ENCODE measurements at regions not wholly inside any gene's neighbourhood (a gene's known extent, or its start where the extent isn't known, plus 50 kb on each side); places are given as distances from the start of the nearest gene placed in this dataset.

DNA sequence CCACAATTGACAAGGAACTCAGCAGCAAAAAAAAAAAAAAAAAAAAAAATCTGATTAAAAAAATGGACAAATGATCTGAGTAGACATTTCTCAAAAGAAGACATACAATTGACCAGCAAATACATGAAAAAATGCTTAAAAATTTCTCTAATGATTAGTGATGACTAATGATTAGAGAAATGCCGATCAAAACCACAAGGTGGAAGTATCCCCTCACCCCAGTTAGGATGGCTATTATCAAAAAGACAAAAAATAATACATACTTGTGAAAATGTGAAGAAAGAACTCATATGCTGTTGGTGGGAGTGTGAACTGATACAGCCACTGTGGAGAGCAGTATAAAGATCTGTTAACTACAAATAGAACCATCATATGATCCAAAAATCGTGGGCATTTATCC, 245.3 kb downstream of the OSTF1 start:
- DNase-seq (no peak), ATAC-seq (ENCODE audit: low read depth) (no peak)
- Histone ChIP-seq H3K4me3 (ENCODE audit: insufficient read depth, low read depth, low read length) (no peak overlapping the region), H4K8ac (ENCODE audit: low read depth in 2 of 2, low read length in 2 of 2) (no peak overlapping the region), H2BK5ac (ENCODE audit: low read depth, low read length, poor library complexity, severe bottlenecking) (no peak overlapping the region), H3K4me2 (ENCODE audit: low read depth, low read length) (no peak overlapping the region), H2BK15ac (ENCODE audit: low read depth, low read length) (no peak overlapping the region), H3K4me1 (ENCODE audit: control insufficient read depth, insufficient read depth, low read length) (no peaks in the 10 kb centered on the region), H4K20me1 (ENCODE audit: insufficient read depth, low read length) (no peaks in the 10 kb centered on the region), H3K18ac (ENCODE audit: low read depth, low read length) (no peak overlapping the region), H3K27me3 (ENCODE audit: control insufficient read depth, insufficient read depth, low read length) (no peaks in the 10 kb centered on the region), H2AK5ac (ENCODE audit: low read depth, low read length) (no peak overlapping the region), H3K4ac (ENCODE audit: low read depth, low read length) (no peak overlapping the region), H4K91ac (ENCODE audit: insufficient read depth, low read depth, low read length) (no peak overlapping the region), H2BK120ac (ENCODE audit: low read depth, low read length) (no peak overlapping the region), H3K36me3 (ENCODE audit: control insufficient read depth, insufficient read depth, low read length) (no peaks in the 10 kb centered on the region), H3K14ac (replicated peaks; ENCODE audit: low read depth, low read length) (no peak overlapping the region), H2BK20ac (ENCODE audit: low read depth, low read length) (no peak overlapping the region), H3K56ac (ENCODE audit: extremely low read depth, insufficient read depth, low read length) (no peak overlapping the region), H2AFZ (replicated peaks; ENCODE audit: low read length, poor library complexity) (no peak overlapping the region), H3K23ac (ENCODE audit: low read depth, low read length) (no peak overlapping the region), H3K9me1 (ENCODE audit: insufficient read depth, low read length) (no peaks in the 10 kb centered on the region), H3K9ac (ENCODE audit: low read depth, low read length) (no peak overlapping the region), H4K5ac (ENCODE audit: low read depth, low read length) (no peak overlapping the region), H3K27ac (ENCODE audit: insufficient read depth, low read length) (no peak overlapping the region), H2AK9ac (replicated peaks; ENCODE audit: low read depth, low read length, poor library complexity) (no peak overlapping the region), H3K9me3 (ENCODE audit: control insufficient read depth, insufficient read depth, low read length) (no peaks in the 10 kb centered on the region), H3K79me1 (ENCODE audit: low read depth in 1 of 2, low read length in 2 of 2) (no peaks in the 10 kb centered on the region)
- intact Hi-C loops (cut with micrococcal nuclease), result loop anchor here (10.0 kb wide), 1 partner anchor 71 kb away; no protein-coding TSS in a partner anchor
- in situ Hi-C loops (cut with MboI; ENCODE audit: low sequenced_read_pairs), result no loop called here
- dilution Hi-C loops (cut with HindIII; ENCODE audit: low sequenced_read_pairs, unreplicated experiment), result no loop called here
- POLR2A ChIA-PET (ENCODE audit: unreplicated experiment), result no interaction called here
- TF ChIP-seq NFE2L2 (IDR thresholded peaks at IDR 0.05; ENCODE audit: low read depth, low read length) (no peak), USF2 (IDR thresholded peaks at IDR 0.05; ENCODE audit: low read depth, low read length) (no peak), MAZ (IDR thresholded peaks at IDR 0.05; ENCODE audit: borderline replicate concordance, low read depth, low read length) (no peak), MAFK (IDR thresholded peaks at IDR 0.05; ENCODE audit: low read depth, low read length) (no peak), RFX5 (IDR thresholded peaks at IDR 0.05; ENCODE audit: low read depth, low read length) (no peak), RCOR1 (IDR thresholded peaks at IDR 0.05; ENCODE audit: insufficient replicate concordance, low read length) (no peak), CEBPB (IDR thresholded peaks at IDR 0.05; ENCODE audit: low read depth, low read length) (no peak), MXI1 (IDR thresholded peaks at IDR 0.05; ENCODE audit: borderline replicate concordance, low read depth, low read length) (no peak), FOS (IDR thresholded peaks at IDR 0.05; ENCODE audit: low read depth, low read length) (no peak), POLR2A (IDR thresholded peaks at IDR 0.05; ENCODE audit: low read depth, low read length) (no peak)
- TF ChIP-seq, protein P1, sequence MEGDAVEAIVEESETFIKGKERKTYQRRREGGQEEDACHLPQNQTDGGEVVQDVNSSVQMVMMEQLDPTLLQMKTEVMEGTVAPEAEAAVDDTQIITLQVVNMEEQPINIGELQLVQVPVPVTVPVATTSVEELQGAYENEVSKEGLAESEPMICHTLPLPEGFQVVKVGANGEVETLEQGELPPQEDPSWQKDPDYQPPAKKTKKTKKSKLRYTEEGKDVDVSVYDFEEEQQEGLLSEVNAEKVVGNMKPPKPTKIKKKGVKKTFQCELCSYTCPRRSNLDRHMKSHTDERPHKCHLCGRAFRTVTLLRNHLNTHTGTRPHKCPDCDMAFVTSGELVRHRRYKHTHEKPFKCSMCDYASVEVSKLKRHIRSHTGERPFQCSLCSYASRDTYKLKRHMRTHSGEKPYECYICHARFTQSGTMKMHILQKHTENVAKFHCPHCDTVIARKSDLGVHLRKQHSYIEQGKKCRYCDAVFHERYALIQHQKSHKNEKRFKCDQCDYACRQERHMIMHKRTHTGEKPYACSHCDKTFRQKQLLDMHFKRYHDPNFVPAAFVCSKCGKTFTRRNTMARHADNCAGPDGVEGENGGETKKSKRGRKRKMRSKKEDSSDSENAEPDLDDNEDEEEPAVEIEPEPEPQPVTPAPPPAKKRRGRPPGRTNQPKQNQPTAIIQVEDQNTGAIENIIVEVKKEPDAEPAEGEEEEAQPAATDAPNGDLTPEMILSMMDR (conservative IDR thresholded peaks at IDR 0.05; ENCODE audit: low read depth, low read length), result no peak
- TF ChIP-seq, protein P2, sequence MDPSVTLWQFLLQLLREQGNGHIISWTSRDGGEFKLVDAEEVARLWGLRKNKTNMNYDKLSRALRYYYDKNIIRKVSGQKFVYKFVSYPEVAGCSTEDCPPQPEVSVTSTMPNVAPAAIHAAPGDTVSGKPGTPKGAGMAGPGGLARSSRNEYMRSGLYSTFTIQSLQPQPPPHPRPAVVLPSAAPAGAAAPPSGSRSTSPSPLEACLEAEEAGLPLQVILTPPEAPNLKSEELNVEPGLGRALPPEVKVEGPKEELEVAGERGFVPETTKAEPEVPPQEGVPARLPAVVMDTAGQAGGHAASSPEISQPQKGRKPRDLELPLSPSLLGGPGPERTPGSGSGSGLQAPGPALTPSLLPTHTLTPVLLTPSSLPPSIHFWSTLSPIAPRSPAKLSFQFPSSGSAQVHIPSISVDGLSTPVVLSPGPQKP (IDR thresholded peaks at IDR 0.05; ENCODE audit: borderline replicate concordance, low read depth, low read length), result no peak
- CTCF ChIA-PET, result interaction anchor here (0.6 kb wide), 1 partner anchor 68 kb away, joined by 3 read pairs; no protein-coding TSS in a partner anchor
- WGBS, 2 experiments (ENCODE audit: extremely low coverage in 2 of 2, insufficient read length in 1 of 2), result no CpG with 5 or more reads among the region's 2 CpGs
- BruUV-seq (replicated peaks), result no TSS peak
